ENCODE measurements at regions not wholly inside any gene's neighbourhood (a gene's known extent, or its start where the extent isn't known, plus 50 kb on each side); places are given as distances from the start of the nearest gene placed in this dataset.

- TF ChIP-seq ZFX (IDR thresholded peaks at IDR 0.05; ENCODE audit: borderline replicate concordance) (no peak), CTCF (IDR thresholded peaks at IDR 0.05) (no peak)
- H3K27ac ChIP-seq, result no peak overlapping the region
Observed at GRCh38 chr6:147751232-147751631, 242.7 kb downstream of the SAMD5 start.

- no peak overlapping the region for H3K27ac ChIP-seq
- TF ChIP-seq CTCF (IDR thresholded peaks at IDR 0.05) (no peak), ZFX (IDR thresholded peaks at IDR 0.05; ENCODE audit: borderline replicate concordance) (no peak)
Observed at GRCh38 chr6:147752689-147753403, 244.4 kb downstream of the SAMD5 start.

- TF ChIP-seq ZFX (IDR thresholded peaks at IDR 0.05; ENCODE audit: borderline replicate concordance), result no peak
- no peak for TF ChIP-seq CTCF (IDR thresholded peaks at IDR 0.05)
- no peak overlapping the region for H3K27ac ChIP-seq
Observed at GRCh38 chr6:147755999-147756398, 247.5 kb downstream of the SAMD5 start.

- no peak overlapping the region for H3K27ac ChIP-seq
- TF ChIP-seq CTCF (IDR thresholded peaks at IDR 0.05) (no peak), ZFX (IDR thresholded peaks at IDR 0.05; ENCODE audit: borderline replicate concordance) (no peak)
Observed at GRCh38 chr6:147756891-147757290, 248.4 kb downstream of the SAMD5 start.

- TF ChIP-seq ZFX (IDR thresholded peaks at IDR 0.05; ENCODE audit: borderline replicate concordance) (no peak), CTCF (IDR thresholded peaks at IDR 0.05) (no peak)
- H3K27ac ChIP-seq, result no peak overlapping the region
Observed at GRCh38 chr6:147757291-147757690, 248.8 kb downstream of the SAMD5 start.

GRCh38 chr6:147758303-147758702 lies 249.8 kb downstream of the SAMD5 start:
- H3K27ac ChIP-seq, result no peak overlapping the region

More at GRCh38 chr6:147758303-147758702, 249.8 kb downstream of the SAMD5 start:
- no peak for TF ChIP-seq CTCF (IDR thresholded peaks at IDR 0.05)
- no peak for TF ChIP-seq ZFX (IDR thresholded peaks at IDR 0.05; ENCODE audit: borderline replicate concordance)
